ENCODE measurements at regions not wholly inside any gene's neighbourhood (a gene's known extent, or its start where the extent isn't known, plus 50 kb on each side); places are given as distances from the start of the nearest gene placed in this dataset.

- TF ChIP-seq EZH2 (IDR thresholded peaks at IDR 0.05; ENCODE audit: insufficient read depth, poor library complexity, severe bottlenecking), result no peak
- TF ChIP-seq EZH2phosphoT487 (IDR thresholded peaks at IDR 0.05; ENCODE audit: insufficient read depth, low read depth), result no peak
Observed at GRCh38 chr2:183967756-183968155, 630.6 kb upstream of the ZNF804A start.

Data from GM23248 (cell line).